Prostate gland (tissue), 2 donors: ENCODE measurements at regions not wholly inside any gene's neighbourhood (a gene's known extent, or its start where the extent isn't known, plus 50 kb on each side); places are given as distances from the start of the nearest gene placed in this dataset.
A peak's percentile ranks its signal among the peaks of the same experiment; 100 is the strongest.

Experiments
- DNase-seq: peaks from one replicate; pipeline ENCODE4 v3.0.0-alpha.2; 2019; ENCODE audit warnings: low spot score
- H3K27ac ChIP-seq, 2 donors: fragments of 200-600 bp; sonication (generic); 2 replicates each; pipeline ENCODE4 v1.5.1; 2017 to 2019
- H3K27me3 ChIP-seq: fragments of 200-600 bp; sonication (generic); replicated peaks from 2 replicates; pipeline ENCODE4 v1.5.1; 2019; ENCODE audit not compliant: insufficient read depth
- H3K36me3 ChIP-seq, 2 donors: fragments of 200-600 bp; sonication (generic); 1 replicate in 1 of 2; 2 replicates in 1 of 2; pipeline versions ENCODE4 v1.5.1 to v1.8.1; 2017 to 2019
- H3K4me1 ChIP-seq: fragments of 200-600 bp; sonication (generic); replicated peaks from 2 replicates; pipeline ENCODE4 v1.5.1; 2019
- H3K4me3 ChIP-seq, 2 donors: fragments of 200-600 bp; sonication (generic); 2 replicates each; pipeline ENCODE4 v1.5.1; 2017 to 2019
- H3K9me3 ChIP-seq: fragments of 200-600 bp; sonication (generic); 2 replicates; pipeline ENCODE4 v1.5.1; 2017
- POLR2A ChIP-seq: fragments of 450-650 bp; IDR thresholded peaks from one replicate; pipeline ENCODE4 v1.6.1; 2016; ENCODE audit warnings: antibody characterized with exemption, mild to moderate bottlenecking
- POLR2AphosphoS5 ChIP-seq: sonication (generic); formaldehyde crosslinking; IDR thresholded peaks from one replicate; pipeline ENCODE4 v1.6.1; 2017; ENCODE audit warnings: antibody characterized with exemption
- WGBS: methylation state at CpG from one replicate; pipeline ENCODE4 v1.1.5; 2018; 5-methylcytosine and 5-hydroxymethylcytosine counted together
- intact Hi-C: fragments of 100-400 bp; cut with DNase I; formaldehyde crosslinking; loops from one replicate; pipeline ENCODE4 v1.14.2; 2022
- TF ChIP-seq, protein P1 (sequence below), 4 experiments: fragments of 200-600 bp in 2 of 4; fragments of 450-650 bp in 2 of 4; sonication (generic) in 2 of 4; IDR thresholded peaks; 1 replicate in 3 of 4; 2 replicates in 1 of 4; pipeline ENCODE4 v1.5.1; 2016 to 2019; ENCODE audit warnings: antibody characterized with exemption in 4 of 4, mild to moderate bottlenecking in 2 of 4, moderate library complexity in 2 of 4

DNA sequence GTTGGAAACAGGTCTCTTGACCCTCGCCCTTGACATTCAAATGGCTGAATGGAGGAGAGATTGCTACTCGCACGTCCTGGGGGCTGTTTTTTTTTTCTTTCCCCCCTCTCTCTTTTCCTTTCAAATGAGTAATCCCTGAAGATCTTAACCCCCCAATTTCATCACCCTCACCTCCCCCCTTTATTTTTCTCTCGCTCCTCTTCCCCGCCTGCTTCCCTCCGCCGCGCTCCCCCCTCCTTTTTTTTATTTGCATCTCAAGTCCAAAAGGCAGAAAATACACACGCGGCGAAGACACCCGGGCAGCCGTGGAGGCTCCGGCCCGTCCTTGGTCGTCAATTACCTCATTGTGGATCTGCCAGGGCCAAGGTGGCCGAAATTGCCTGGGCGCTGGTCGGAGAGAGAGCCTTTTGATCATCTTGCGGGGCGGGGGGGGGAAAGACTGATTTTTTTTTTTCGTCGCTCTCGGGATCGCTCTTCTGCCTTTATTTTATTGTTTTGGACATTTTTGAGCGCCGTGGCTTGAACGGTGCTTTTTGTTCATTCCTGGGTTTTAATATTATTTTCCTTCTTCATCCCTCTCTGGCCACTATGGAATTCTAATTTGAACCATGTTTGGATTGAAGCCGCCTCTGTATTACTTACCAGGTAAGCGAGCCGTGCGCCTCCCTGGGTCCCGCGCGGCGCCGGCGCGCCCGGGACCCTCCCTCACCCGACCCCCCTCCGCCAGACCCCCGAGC lies 57.2 kb upstream of the GSE1 start:
- WGBS, result under 1% methylated on average over 43 of the region's 43 CpGs
- Histone ChIP-seq H3K27ac (peak overlapping the region; percentile 81 to 83), H3K4me3 (peak overlapping the region; percentile 60 to 66), H3K9me3 (no peaks in the 10 kb centered on the region), H3K4me1 (peaks cover 18% of the 10 kb centered on the region), H3K36me3 (no peaks in the 10 kb centered on the region), H3K27me3 (no peaks in the 10 kb centered on the region)
- intact Hi-C loops, result loop anchor here (5.0 kb wide), 1 partner anchor 56 kb away; the partner anchor contains the start of gene GSE1
- TF ChIP-seq POLR2AphosphoS5 (no peak), POLR2A (no peak)
- TF ChIP-seq, protein P1, sequence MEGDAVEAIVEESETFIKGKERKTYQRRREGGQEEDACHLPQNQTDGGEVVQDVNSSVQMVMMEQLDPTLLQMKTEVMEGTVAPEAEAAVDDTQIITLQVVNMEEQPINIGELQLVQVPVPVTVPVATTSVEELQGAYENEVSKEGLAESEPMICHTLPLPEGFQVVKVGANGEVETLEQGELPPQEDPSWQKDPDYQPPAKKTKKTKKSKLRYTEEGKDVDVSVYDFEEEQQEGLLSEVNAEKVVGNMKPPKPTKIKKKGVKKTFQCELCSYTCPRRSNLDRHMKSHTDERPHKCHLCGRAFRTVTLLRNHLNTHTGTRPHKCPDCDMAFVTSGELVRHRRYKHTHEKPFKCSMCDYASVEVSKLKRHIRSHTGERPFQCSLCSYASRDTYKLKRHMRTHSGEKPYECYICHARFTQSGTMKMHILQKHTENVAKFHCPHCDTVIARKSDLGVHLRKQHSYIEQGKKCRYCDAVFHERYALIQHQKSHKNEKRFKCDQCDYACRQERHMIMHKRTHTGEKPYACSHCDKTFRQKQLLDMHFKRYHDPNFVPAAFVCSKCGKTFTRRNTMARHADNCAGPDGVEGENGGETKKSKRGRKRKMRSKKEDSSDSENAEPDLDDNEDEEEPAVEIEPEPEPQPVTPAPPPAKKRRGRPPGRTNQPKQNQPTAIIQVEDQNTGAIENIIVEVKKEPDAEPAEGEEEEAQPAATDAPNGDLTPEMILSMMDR (IDR thresholded peaks at IDR 0.05), result no peak
- no peak for DNase-seq

DNA sequence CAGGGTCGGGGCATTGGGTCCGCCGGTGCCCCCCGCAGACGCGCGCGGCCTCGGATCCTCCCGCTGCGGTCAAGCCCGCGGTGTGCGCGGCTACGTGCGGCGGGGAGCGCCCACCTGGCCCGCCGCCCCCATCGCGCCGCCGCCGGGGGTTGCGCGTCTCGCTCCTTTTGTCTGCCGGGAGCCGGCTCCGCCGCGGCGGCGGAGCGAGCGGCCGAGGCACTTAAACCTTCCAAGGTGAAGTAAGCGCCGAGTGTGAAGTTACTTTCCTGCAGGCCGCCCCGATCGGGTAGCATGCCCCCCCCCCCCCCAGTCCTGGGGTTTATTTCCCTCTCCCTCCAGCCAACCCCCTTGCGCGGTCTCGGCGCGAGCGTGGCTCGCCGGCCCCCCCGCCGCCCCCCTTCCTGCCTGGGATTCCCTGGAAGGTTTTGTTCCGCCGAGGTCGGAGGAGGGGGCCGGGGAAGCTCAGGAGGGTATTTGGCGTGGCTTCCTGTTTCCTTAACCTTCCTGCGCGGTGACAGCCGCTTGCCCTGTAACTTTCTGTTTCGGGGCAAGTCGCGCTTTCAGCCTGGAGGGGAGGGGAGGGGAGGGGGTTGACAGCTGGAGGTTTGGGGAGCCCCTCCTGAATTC lies 56.6 kb upstream of the GSE1 start:
- intact Hi-C loops, result loop anchor here (5.0 kb wide), 1 partner anchor 56 kb away; the partner anchor contains the start of gene GSE1
- no peaks in the 10 kb centered on the region for H3K9me3 ChIP-seq
- peak overlapping the region; percentile 81 to 83 for H3K27ac ChIP-seq
- H3K27me3 ChIP-seq, result no peaks in the 10 kb centered on the region
- DNase-seq, result peak; percentile 36
- H3K36me3 ChIP-seq, result no peaks in the 10 kb centered on the region
- TF ChIP-seq, protein P1 (IDR thresholded peaks at IDR 0.05), result no peak
- no peak for TF ChIP-seq POLR2AphosphoS5
- no peak for TF ChIP-seq POLR2A
- 1% methylated on average over 65 of the region's 65 CpGs for WGBS
- H3K4me1 ChIP-seq, result peaks cover 18% of the 10 kb centered on the region
- H3K4me3 ChIP-seq, result peak overlapping the region; percentile 60 to 66

DNA sequence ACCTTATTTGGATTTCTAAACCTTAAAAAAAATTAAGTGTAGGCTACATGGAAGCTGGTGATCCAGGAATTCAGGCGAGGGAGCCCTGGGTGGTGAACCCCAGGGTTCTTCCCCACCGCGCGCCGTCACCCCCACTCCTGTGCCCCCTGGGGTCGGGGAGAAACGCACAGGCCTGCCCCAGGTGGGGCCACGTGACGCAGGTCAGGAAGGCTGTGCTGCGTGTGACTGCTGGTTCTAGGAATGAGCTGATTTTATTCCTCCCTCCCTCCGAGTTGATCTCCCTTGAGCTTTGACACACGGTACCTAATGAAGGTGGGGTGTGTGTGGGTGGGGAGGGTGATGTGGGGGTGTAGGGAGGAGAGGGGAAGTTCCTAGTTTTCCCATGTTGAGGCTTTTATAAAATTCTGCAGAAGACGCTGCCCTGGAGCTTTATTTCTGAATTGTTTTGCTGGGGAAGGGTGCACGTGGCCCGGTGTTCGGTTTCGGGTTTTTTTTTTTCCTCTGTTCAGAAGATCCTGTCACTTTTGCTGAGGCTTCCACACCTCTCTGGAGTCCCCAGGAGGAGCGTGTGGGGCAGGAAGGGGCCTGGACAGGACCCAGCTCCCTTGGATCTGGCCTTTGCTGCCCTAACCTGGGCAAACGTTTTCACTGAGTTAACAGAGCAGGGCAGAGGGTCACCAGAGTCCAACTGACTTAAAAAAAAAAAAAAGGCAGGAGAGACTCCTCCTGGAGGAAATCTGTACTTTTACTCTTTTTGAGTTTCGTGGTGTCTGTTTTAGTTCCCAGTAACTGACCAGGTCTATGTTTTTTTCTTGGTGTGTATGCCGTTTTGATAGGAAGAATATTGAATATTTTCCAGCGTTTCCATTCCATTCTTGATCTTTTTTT lies 55.8 kb upstream of the GSE1 start:
- Histone ChIP-seq H3K36me3 (no peaks in the 10 kb centered on the region), H3K4me1 (peaks cover 18% of the 10 kb centered on the region), H3K9me3 (no peaks in the 10 kb centered on the region), H3K27ac (peak overlapping the region; percentile 81 to 83), H3K27me3 (no peaks in the 10 kb centered on the region), H3K4me3 (peak overlapping the region; percentile 60 to 66)
- 6% methylated on average over 22 of the region's 22 CpGs for WGBS
- TF ChIP-seq POLR2AphosphoS5, result no peak
- TF ChIP-seq, protein P1 (IDR thresholded peaks at IDR 0.05), result peak in 1 of 4 experiments; percentile 18
- no peak for DNase-seq
- intact Hi-C loops, result loop anchor here (5.0 kb wide), 1 partner anchor 55 kb away; the partner anchor contains the start of gene GSE1

DNA sequence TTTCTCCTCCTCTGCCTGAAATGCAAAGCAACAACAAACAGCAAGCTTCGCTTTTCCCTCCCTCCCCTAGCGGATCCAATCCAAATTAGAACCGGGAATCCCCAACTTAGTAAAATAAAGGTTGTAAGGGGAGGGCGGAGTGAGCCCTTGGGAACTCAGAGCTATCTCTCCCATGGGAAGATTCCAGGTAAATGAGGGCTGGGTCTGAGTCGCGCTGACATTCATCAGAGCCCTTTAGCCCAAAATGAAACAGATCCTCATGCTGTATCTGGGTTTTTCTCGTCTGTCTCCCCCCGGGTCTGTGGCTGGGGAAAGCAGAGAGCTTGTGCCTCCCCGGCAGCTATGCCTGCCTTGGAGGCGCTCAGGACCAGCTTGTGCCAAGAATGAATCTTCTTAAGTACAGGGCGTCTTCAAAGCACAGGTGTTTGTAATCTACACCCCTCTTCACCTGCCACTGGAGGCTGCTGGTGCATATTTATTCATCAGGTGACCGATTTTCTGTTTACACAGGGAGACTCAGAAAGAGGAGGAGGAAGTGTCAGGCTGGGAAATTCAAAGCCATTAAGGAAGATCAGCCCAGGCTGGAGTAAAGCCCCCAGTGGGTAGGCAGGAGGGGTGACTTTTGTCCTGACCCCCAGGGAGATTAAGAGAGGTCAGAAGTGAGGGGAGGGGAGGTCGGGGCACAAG lies 55.0 kb upstream of the GSE1 start:
- WGBS, result 10% methylated on average over 13 of the region's 13 CpGs
- peak; percentile 65 for DNase-seq
- no peaks in the 10 kb centered on the region for H3K27me3 ChIP-seq
- intact Hi-C loops, result loop anchor here (5.0 kb wide), 1 partner anchor 54 kb away; the partner anchor contains the start of gene GSE1
- no peaks in the 10 kb centered on the region for H3K9me3 ChIP-seq
- TF ChIP-seq, protein P1 (IDR thresholded peaks at IDR 0.05), result peak in 2 of 4 experiments; percentile 6 to 7
- TF ChIP-seq POLR2A (no peak), POLR2AphosphoS5 (peak; percentile 87)
- peak overlapping the region; percentile 81 to 83 for H3K27ac ChIP-seq
- H3K36me3 ChIP-seq, result no peaks in the 10 kb centered on the region
- H3K4me3 ChIP-seq, result peak overlapping the region in 1 of 2 donors; percentile 12
- H3K4me1 ChIP-seq, result peaks cover 18% of the 10 kb centered on the region
